ENCODE measurements at regions not wholly inside any gene's neighbourhood (a gene's known extent, or its start where the extent isn't known, plus 50 kb on each side); places are given as distances from the start of the nearest gene placed in this dataset.

GRCh38 chr6:28721372-28721771, 195.7 kb downstream of the GPX5 start:
- intact Hi-C loops (cut with micrococcal nuclease), result no loop called here
- no peaks in the 10 kb centered on the region for H4K20me1 ChIP-seq (ENCODE audit: control insufficient read depth, insufficient read depth, low read length, poor library complexity, severe bottlenecking)
- H2AFZ ChIP-seq (ENCODE audit: insufficient read depth, low read depth, low read length, poor library complexity, severe bottlenecking), result no peak overlapping the region
- TF ChIP-seq, protein P1, sequence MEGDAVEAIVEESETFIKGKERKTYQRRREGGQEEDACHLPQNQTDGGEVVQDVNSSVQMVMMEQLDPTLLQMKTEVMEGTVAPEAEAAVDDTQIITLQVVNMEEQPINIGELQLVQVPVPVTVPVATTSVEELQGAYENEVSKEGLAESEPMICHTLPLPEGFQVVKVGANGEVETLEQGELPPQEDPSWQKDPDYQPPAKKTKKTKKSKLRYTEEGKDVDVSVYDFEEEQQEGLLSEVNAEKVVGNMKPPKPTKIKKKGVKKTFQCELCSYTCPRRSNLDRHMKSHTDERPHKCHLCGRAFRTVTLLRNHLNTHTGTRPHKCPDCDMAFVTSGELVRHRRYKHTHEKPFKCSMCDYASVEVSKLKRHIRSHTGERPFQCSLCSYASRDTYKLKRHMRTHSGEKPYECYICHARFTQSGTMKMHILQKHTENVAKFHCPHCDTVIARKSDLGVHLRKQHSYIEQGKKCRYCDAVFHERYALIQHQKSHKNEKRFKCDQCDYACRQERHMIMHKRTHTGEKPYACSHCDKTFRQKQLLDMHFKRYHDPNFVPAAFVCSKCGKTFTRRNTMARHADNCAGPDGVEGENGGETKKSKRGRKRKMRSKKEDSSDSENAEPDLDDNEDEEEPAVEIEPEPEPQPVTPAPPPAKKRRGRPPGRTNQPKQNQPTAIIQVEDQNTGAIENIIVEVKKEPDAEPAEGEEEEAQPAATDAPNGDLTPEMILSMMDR (IDR thresholded peaks at IDR 0.05), result no peak
- no peak for TF ChIP-seq EZH2 (IDR thresholded peaks at IDR 0.05; ENCODE audit: borderline replicate concordance, insufficient read depth, low read depth, low read length, poor library complexity, severe bottlenecking)
- H3K4me1 ChIP-seq (ENCODE audit: control insufficient read depth in 2 of 2, insufficient read depth in 2 of 2, low read length in 2 of 2), result no peaks in the 10 kb centered on the region
- H3K79me2 ChIP-seq (ENCODE audit: control insufficient read depth, insufficient read depth, low read length), result no peaks in the 10 kb centered on the region
- no peak overlapping the region for H3K27ac ChIP-seq (ENCODE audit: low read length in 2 of 2)
- H3K4me1 Mint-ChIP-seq, result no peaks in the 10 kb centered on the region
- CTCF ChIA-PET, result no interaction called here
- H3K36me3 ChIP-seq (replicated peaks in 1 of 2; ENCODE audit: control extremely low read depth in 1 of 2, control insufficient read depth in 1 of 2, extremely low read depth in 1 of 2, insufficient read depth in 2 of 2, low read length in 1 of 2), result no peaks in the 10 kb centered on the region
- H3K4me3 ChIP-seq (ENCODE audit: control extremely low read depth in 1 of 5, extremely low read depth in 1 of 5, insufficient read depth in 1 of 5, low read depth in 2 of 5, low read length in 4 of 5), result no peak overlapping the region
- no peak overlapping the region for H3K4me3 Mint-ChIP-seq
- POLR2A ChIA-PET, result no interaction called here
- peaks cover 0 to 34% (median 3%) of the 10 kb centered on the region in 4 experiments for H3K27me3 ChIP-seq (replicated peaks in 1 of 4; ENCODE audit: control extremely low read depth in 1 of 4, control insufficient read depth in 3 of 4, insufficient read depth in 4 of 4, low read length in 3 of 4)
- WGBS (ENCODE audit: insufficient coverage), result no CpG with 5 or more reads among the region's 2 CpGs
- DNase-seq (no peak), ATAC-seq (ENCODE audit: low read depth) (no peak)
- H3K4me2 ChIP-seq (replicated peaks; ENCODE audit: low read depth, low read length, poor library complexity, severe bottlenecking), result no peak overlapping the region
- H3K9me3 Mint-ChIP-seq (ENCODE audit: insufficient read depth), result no peaks in the 10 kb centered on the region
- no peak overlapping the region for H3K9ac ChIP-seq (ENCODE audit: low read length)
- H3K9me3 ChIP-seq (ENCODE audit: control extremely low read depth in 1 of 3, control insufficient read depth in 2 of 3, insufficient read depth in 1 of 3, low read length in 2 of 3), result peaks cover 0 to 2% (median 0%) of the 10 kb centered on the region in 3 donors
- H3K27me3 Mint-ChIP-seq, result peaks cover 71% of the 10 kb centered on the region
- no peak overlapping the region for H3K27ac Mint-ChIP-seq

DNA sequence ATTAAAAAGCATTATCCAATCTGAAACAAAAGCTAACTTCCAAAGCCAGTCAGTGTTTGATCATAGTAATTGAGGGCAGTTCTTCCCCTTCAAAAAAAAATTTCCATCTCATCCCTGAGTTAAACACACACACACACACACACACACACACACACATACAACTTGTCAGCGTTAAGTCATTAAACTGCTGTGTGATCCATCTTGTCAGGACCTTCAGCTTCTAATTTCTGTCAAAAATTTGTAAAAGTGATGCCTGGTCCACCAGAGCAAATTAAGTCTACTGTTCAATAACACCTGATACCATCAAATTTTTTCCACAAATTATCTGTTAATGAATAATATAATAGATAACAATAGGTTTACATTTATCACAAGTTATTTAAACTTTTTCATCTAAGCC, 198.7 kb downstream of the GPX5 start:
- Mint-ChIP-seq H3K27me3 (peaks cover 77% of the 10 kb centered on the region), H3K9me3 (ENCODE audit: insufficient read depth) (no peaks in the 10 kb centered on the region), H3K4me1 (peaks cover 15% of the 10 kb centered on the region), H3K27ac (no peak overlapping the region), H3K4me3 (no peak overlapping the region)
- 71% methylated on average over 1 of the region's 1 CpG for WGBS (ENCODE audit: insufficient coverage)
- DNase-seq (no peak), ATAC-seq (ENCODE audit: low read depth) (no peak)
- Histone ChIP-seq H3K79me2 (ENCODE audit: control insufficient read depth, insufficient read depth, low read length) (no peaks in the 10 kb centered on the region), H3K9ac (ENCODE audit: low read length) (no peak overlapping the region), H2AFZ (ENCODE audit: insufficient read depth, low read depth, low read length, poor library complexity, severe bottlenecking) (no peak overlapping the region), H3K4me3 (ENCODE audit: control extremely low read depth in 1 of 5, extremely low read depth in 1 of 5, insufficient read depth in 1 of 5, low read depth in 2 of 5, low read length in 4 of 5) (no peak overlapping the region), H3K27ac (ENCODE audit: low read length in 2 of 2) (no peak overlapping the region), H3K27me3 (replicated peaks in 1 of 4; ENCODE audit: control extremely low read depth in 1 of 4, control insufficient read depth in 3 of 4, insufficient read depth in 4 of 4, low read length in 3 of 4) (peaks cover 0 to 45% (median 13%) of the 10 kb centered on the region in 4 experiments), H3K36me3 (replicated peaks in 1 of 2; ENCODE audit: control extremely low read depth in 1 of 2, control insufficient read depth in 1 of 2, extremely low read depth in 1 of 2, insufficient read depth in 2 of 2, low read length in 1 of 2) (no peaks in the 10 kb centered on the region), H3K4me2 (replicated peaks; ENCODE audit: low read depth, low read length, poor library complexity, severe bottlenecking) (no peak overlapping the region), H3K9me3 (ENCODE audit: control extremely low read depth in 1 of 3, control insufficient read depth in 2 of 3, insufficient read depth in 1 of 3, low read length in 2 of 3) (peaks cover 0 to 6% (median 1%) of the 10 kb centered on the region in 3 donors), H4K20me1 (ENCODE audit: control insufficient read depth, insufficient read depth, low read length, poor library complexity, severe bottlenecking) (no peaks in the 10 kb centered on the region), H3K4me1 (ENCODE audit: control insufficient read depth in 2 of 2, insufficient read depth in 2 of 2, low read length in 2 of 2) (peaks cover 9% of the 10 kb centered on the region in 2 donors)
- intact Hi-C loops (cut with micrococcal nuclease), result no loop called here
- ChIA-PET POLR2A (no interaction called here), CTCF (no interaction called here)
- TF ChIP-seq EZH2 (IDR thresholded peaks at IDR 0.05; ENCODE audit: borderline replicate concordance, insufficient read depth, low read depth, low read length, poor library complexity, severe bottlenecking), result no peak
- TF ChIP-seq, protein P1 (IDR thresholded peaks at IDR 0.05), result no peak

All from B cell (primary cell).